Smooth muscle cell (in vitro differentiated cells): ENCODE measurements at regions not wholly inside any gene's neighbourhood (a gene's known extent, or its start where the extent isn't known, plus 50 kb on each side); places are given as distances from the start of the nearest gene placed in this dataset.

Experiments used
- DNase-seq: peaks from one replicate; lab custom pipeline; 2025; ENCODE audit not compliant: unreplicated experiment; lab: John Stamatoyannopoulos, UW
- H2AFZ ChIP-seq: fragments of 200-600 bp; sonication (generic); 2 replicates; pipeline ENCODE4 v1.6.0; 2016; ENCODE audit warnings: antibody characterized with exemption, low read depth, mild to moderate bottlenecking
- H3F3A ChIP-seq: fragments of 200-600 bp; sonication (generic); 2 replicates; pipeline ENCODE4 v1.6.0; 2017; ENCODE audit warnings: antibody characterized with exemption, low read depth
- H3K27ac ChIP-seq: fragments of 200-600 bp; sonication (generic); 2 replicates; pipeline ENCODE4 v1.5.1; 2016; ENCODE audit warnings: low read depth, mild to moderate bottlenecking
- H3K27me3 ChIP-seq: fragments of 200-600 bp; sonication (generic); 2 replicates; pipeline ENCODE4 v1.6.1; 2016; ENCODE audit warnings: low read depth, mild to moderate bottlenecking
- H3K36me3 ChIP-seq: fragments of 200-600 bp; sonication (generic); 2 replicates; pipeline ENCODE4 v1.5.1; 2016; ENCODE audit warnings: low read depth
- H3K4me1 ChIP-seq: fragments of 200-600 bp; sonication (generic); 2 replicates; pipeline ENCODE4 v1.5.1; 2016; ENCODE audit warnings: low read depth
- H3K4me2 ChIP-seq: fragments of 200-600 bp; sonication (generic); 2 replicates; pipeline ENCODE4 v1.6.0; 2016; ENCODE audit warnings: mild to moderate bottlenecking
- H3K4me3 ChIP-seq: fragments of 200-600 bp; sonication (generic); 2 replicates; pipeline ENCODE4 v1.5.1; 2016; ENCODE audit warnings: mild to moderate bottlenecking
- H3K79me2 ChIP-seq: fragments of 200-600 bp; sonication (generic); 2 replicates; pipeline ENCODE4 v1.6.0; 2016; ENCODE audit warnings: low read depth, mild to moderate bottlenecking
- H3K9ac ChIP-seq: fragments of 200-600 bp; sonication (generic); 2 replicates; pipeline ENCODE4 v1.6.0; 2016; ENCODE audit warnings: low read depth
- H3K9me3 ChIP-seq: fragments of 200-600 bp; sonication (generic); replicated peaks from 2 replicates; pipeline ENCODE4 v1.5.1; 2016; ENCODE audit warnings: low read depth
- H4K20me1 ChIP-seq: fragments of 200-600 bp; sonication (generic); 2 replicates; pipeline ENCODE4 v1.6.0; 2016; ENCODE audit warnings: low read depth
- CTCF ChIP-seq: fragments of 200-600 bp; sonication (generic); IDR thresholded peaks from 2 replicates; pipeline ENCODE4 v1.5.1; 2017; ENCODE audit warnings: borderline replicate concordance, mild to moderate bottlenecking, antibody characterized with exemption; ENCODE audit not compliant: insufficient read depth, poor library complexity, severe bottlenecking
- WGBS: methylation state at CpG from one replicate; pipeline ENCODE4 v1.1.7; 2016; ENCODE audit warnings: low lambda C conversion rate; 5-methylcytosine and 5-hydroxymethylcytosine counted together

DNA sequence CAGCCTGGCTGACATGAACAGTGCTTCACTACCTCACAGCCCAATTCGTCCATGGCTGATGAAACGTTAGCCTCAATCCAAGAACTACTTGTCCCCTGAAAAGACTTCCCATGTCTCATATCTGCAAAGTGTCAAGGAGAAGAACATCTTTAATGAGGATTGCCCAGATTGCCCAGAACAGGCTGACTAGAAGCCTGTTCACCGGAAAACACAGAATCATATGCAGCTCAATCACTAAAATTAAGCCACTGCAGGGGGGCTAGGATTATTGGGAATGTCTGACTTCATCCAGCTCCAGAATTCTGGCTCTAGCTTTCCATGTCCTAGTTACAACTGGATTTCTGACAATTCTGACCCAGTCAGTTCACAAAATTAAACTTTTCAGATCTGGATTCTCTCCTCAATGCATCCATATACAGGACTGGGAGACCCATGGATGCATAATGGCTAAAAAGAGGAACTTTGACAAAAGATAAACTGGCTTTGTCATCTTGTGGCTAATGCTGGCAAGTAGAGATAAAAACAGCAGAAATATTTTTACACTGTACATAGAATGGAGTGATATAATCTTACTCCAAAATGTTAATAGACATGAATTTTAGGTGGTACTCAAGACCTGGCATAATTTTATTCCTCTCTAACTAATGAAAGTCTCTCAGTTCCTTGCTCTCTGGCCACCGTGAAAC, 467.0 kb upstream of the POT1 start:
- Histone ChIP-seq H3K9me3 (no peaks in the 10 kb centered on the region), H3K4me1 (no peaks in the 10 kb centered on the region), H3K36me3 (no peaks in the 10 kb centered on the region), H3K79me2 (no peaks in the 10 kb centered on the region), H2AFZ (no peak overlapping the region), H3F3A (no peaks in the 10 kb centered on the region), H3K27me3 (no peaks in the 10 kb centered on the region), H3K27ac (no peak overlapping the region), H4K20me1 (no peaks in the 10 kb centered on the region), H3K9ac (no peak overlapping the region), H3K4me3 (no peak overlapping the region), H3K4me2 (no peak overlapping the region)
- no peak for TF ChIP-seq CTCF
- no peak for DNase-seq
- WGBS = 54% methylated on average over 4 of the region's 4 CpGs

GRCh38 chr7:125391921-125392320, 462.3 kb upstream of the POT1 start:
- no peaks in the 10 kb centered on the region for H3K79me2 ChIP-seq
- H2AFZ ChIP-seq = no peak overlapping the region
- no peak overlapping the region for H3K9ac ChIP-seq
- no peak overlapping the region for H3K27ac ChIP-seq
- no peaks in the 10 kb centered on the region for H3K4me1 ChIP-seq
- H3K9me3 ChIP-seq = no peaks in the 10 kb centered on the region
- no peaks in the 10 kb centered on the region for H3F3A ChIP-seq
- no peak for DNase-seq
- no peak overlapping the region for H3K4me2 ChIP-seq
- H3K36me3 ChIP-seq = no peaks in the 10 kb centered on the region
- no peaks in the 10 kb centered on the region for H4K20me1 ChIP-seq
- 65% methylated on average over 3 of the region's 3 CpGs for WGBS
- TF ChIP-seq CTCF = no peak
- no peak overlapping the region for H3K4me3 ChIP-seq
- H3K27me3 ChIP-seq = no peaks in the 10 kb centered on the region

GRCh38 chr7:125390981-125391380, 461.4 kb upstream of the POT1 start:
- Histone ChIP-seq H4K20me1 (no peaks in the 10 kb centered on the region), H3K9me3 (no peaks in the 10 kb centered on the region), H3K79me2 (no peaks in the 10 kb centered on the region), H3K27ac (no peak overlapping the region), H3K4me1 (no peaks in the 10 kb centered on the region), H3K9ac (no peak overlapping the region), H3K36me3 (no peaks in the 10 kb centered on the region), H3K27me3 (no peaks in the 10 kb centered on the region), H3K4me3 (no peak overlapping the region), H3K4me2 (no peak overlapping the region), H3F3A (no peaks in the 10 kb centered on the region), H2AFZ (no peak overlapping the region)
- 34% methylated on average over 3 of the region's 3 CpGs for WGBS
- DNase-seq = no peak
- no peak for TF ChIP-seq CTCF

- no peaks in the 10 kb centered on the region for H3K9me3 ChIP-seq
- H4K20me1 ChIP-seq = no peaks in the 10 kb centered on the region
- H3K9ac ChIP-seq = no peak overlapping the region
- H3K4me2 ChIP-seq = no peak overlapping the region
- 55% methylated on average over 3 of the region's 3 CpGs for WGBS
- no peak overlapping the region for H3K4me3 ChIP-seq
- H3K36me3 ChIP-seq = peaks cover 4% of the 10 kb centered on the region
- TF ChIP-seq CTCF = no peak
- H3K79me2 ChIP-seq = no peaks in the 10 kb centered on the region
- no peak for DNase-seq
- no peaks in the 10 kb centered on the region for H3F3A ChIP-seq
- H2AFZ ChIP-seq = no peak overlapping the region
- no peaks in the 10 kb centered on the region for H3K27me3 ChIP-seq
- no peaks in the 10 kb centered on the region for H3K4me1 ChIP-seq
- no peak overlapping the region for H3K27ac ChIP-seq
These were observed 456.6 kb upstream of the POT1 start for GRCh38 chr7:125386211-125386610.
